ENCODE measurements at regions not wholly inside any gene's neighbourhood (a gene's known extent, or its start where the extent isn't known, plus 50 kb on each side); places are given as distances from the start of the nearest gene placed in this dataset.
"Not testable (repeated sequence)": the region's sequence is repeated elsewhere in the genome, so short reads cannot be mapped to it uniquely, and the experiment has no call there.

GRCh38 chr5:142542078-142542477 lies 143.8 kb downstream of the FGF1 start:
- DNase-seq = no peak

- DNase-seq = no peak
Observed at GRCh38 chr5:142540922-142541422, 144.9 kb downstream of the FGF1 start.

- no peak for DNase-seq
Observed at GRCh38 chr5:142539154-142539740, 146.6 kb downstream of the FGF1 start.

DNA sequence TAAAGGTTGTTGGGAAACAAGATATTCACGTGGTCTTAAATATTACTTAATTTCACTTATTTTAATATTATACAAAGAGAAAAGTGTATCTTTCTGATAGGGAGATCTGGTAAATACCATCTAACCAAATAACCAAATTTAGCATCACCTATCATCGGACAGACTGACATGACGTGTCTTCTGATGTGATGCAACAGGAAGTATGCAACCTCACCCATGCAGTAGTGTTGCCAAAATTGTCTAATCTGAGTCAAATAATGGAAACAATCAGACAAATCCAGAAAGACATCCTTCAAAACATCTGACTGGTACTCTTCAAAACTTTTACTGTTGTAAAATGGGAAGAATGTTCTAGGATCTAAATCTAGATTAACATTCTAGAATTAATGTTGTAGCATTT lies 148.0 kb downstream of the FGF1 start:
- DNase-seq = no peak

DNA sequence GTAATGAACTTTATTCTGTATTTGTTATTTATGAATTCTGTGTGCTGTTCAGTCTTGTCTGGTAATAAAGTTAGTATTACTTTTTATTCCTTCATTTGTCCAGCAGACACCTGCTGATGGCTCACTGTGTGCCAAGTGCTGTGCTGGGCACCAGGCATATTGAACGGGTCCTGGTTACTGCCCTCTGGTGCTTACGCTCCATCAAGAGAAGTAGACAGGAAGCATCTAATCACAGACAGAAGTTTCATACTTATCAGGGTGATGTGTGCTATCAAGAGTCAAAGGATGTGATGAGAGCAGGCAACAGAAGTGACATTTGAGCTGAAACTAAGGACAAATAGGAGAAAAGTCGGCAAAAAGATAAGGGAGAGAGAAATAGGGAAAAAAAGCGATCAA lies 153.1 kb downstream of the FGF1 start:
- DNase-seq = no peak

GRCh38 chr5:142531977-142532780 lies 153.7 kb downstream of the FGF1 start:
- DNase-seq = no peak

GRCh38 chr5:142530904-142531303 lies 155.0 kb downstream of the FGF1 start:
- no peak for DNase-seq

DNA sequence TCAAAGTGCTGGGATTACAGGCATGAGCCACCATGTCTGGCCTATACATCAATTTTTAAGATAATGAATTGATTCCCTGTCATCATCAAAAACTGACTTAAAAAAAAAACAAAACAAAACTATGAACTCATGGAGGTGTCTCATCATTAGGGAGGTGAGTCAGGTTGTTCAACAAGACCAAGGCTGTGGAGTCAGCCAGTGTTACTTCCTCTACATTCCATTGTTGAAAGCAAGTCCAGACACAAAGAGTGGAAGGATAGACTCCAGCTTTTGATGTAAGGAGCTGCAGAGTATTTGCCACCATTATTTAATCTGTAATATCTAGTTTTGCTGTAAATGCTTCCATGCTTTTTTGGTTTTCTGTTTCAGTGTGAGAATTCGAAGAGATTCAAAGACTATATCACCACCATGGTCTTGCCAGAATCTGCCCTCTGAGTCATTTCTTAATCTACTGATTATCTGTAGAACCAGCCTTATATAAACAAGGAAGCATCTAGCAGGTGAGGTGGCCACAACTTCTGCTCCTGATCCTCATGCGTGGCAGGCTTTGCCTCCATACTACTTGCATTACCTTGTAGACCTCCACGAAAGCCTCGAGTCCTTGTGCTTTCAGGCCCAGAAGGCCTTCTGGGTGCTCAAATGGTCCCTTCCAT lies 156.1 kb downstream of the FGF1 start:
- DNase-seq = no peak

- no peak for DNase-seq
Observed at GRCh38 chr5:142527664-142528295, 158.1 kb downstream of the FGF1 start.

- DNase-seq = no peak
Observed at GRCh38 chr5:142527234-142527633, 158.7 kb downstream of the FGF1 start.

- no peak for DNase-seq
Observed at GRCh38 chr5:142522983-142523382, 162.9 kb downstream of the FGF1 start.

DNA sequence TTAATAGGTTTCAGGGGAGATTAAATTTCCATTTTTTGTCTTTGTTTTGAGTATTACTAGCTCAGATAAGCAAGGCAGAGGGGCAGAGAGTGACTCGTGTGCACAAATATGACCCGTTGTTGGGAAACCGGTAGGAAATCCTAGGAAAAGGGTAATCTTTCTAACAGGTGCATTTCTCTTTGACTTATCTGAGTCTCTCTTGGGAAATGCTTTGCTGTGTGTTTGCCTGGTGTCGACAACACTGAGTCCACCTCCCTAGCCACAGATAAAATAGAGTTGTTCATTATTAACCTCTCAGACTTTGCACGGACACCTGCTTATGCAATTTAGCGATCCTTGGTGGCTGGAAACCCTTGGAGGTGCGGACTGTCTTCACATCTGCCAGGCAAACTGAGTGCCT lies 164.2 kb downstream of the FGF1 start:
- no peak for DNase-seq

GRCh38 chr5:142520885-142521284 lies 165.0 kb downstream of the FGF1 start:
- no peak for DNase-seq

DNA sequence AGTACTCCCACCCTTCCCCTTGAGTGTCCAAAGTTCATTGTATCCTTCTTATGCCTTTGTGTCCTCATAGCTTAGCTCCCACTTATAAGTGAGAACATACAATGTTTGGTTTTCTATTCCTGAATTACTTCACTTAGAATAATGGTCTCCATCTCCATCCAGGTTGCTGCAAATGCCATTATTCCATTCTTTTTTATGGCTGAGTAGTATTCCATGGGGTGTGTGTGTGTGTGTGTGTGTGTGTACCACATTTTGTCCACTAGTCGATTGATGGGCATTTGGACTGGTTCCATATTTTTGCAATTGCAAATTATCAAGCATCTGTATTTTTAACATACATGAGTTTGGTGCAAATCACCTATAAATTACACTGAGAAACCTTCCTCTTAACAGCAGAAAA lies 166.0 kb downstream of the FGF1 start:
- DNase-seq = not testable (repeated sequence)

DNA sequence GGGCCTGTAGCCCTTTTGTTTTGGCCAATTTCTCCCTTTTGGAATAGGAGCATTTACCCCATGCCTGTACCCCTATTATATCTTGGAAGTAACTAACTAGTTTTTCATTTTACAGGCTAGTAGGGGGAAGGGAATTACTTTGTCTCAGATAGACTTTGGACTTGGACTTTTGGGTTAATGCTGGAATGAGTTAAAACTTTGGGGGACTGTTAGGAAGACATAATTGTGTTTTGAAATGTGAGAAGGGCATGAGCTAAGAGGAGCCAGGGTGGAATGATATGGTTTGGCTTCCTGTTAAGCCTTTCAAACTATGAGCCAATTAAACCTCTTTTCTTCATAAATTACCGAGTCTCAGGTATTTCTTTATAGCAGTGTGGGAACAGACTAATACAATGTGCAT lies 168.1 kb downstream of the FGF1 start:
- DNase-seq = no peak

GRCh38 chr5:142516732-142517131 lies 169.2 kb downstream of the FGF1 start:
- DNase-seq = no peak

GRCh38 chr5:142515036-142515435 lies 170.9 kb downstream of the FGF1 start:
- DNase-seq = no peak

DNA sequence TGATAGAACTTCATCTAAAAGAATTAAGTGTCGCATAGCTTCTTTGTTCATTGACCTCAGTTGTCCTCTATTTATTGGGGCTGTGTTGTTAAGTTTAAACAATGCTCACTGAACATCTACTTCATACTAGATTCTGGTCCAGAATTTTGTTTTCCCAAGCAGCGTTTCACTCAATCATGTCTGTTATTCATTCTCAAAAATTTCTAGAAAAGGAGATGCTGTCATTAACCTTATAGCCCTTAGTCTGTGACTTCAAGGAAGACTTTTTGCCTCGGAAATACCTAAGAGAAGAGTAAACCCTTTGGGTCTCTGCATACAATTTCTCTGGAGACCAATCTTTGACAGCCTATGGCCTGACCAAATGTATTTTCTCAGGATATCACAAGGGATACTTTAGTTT lies 171.7 kb downstream of the FGF1 start:
- DNase-seq = no peak

DNA sequence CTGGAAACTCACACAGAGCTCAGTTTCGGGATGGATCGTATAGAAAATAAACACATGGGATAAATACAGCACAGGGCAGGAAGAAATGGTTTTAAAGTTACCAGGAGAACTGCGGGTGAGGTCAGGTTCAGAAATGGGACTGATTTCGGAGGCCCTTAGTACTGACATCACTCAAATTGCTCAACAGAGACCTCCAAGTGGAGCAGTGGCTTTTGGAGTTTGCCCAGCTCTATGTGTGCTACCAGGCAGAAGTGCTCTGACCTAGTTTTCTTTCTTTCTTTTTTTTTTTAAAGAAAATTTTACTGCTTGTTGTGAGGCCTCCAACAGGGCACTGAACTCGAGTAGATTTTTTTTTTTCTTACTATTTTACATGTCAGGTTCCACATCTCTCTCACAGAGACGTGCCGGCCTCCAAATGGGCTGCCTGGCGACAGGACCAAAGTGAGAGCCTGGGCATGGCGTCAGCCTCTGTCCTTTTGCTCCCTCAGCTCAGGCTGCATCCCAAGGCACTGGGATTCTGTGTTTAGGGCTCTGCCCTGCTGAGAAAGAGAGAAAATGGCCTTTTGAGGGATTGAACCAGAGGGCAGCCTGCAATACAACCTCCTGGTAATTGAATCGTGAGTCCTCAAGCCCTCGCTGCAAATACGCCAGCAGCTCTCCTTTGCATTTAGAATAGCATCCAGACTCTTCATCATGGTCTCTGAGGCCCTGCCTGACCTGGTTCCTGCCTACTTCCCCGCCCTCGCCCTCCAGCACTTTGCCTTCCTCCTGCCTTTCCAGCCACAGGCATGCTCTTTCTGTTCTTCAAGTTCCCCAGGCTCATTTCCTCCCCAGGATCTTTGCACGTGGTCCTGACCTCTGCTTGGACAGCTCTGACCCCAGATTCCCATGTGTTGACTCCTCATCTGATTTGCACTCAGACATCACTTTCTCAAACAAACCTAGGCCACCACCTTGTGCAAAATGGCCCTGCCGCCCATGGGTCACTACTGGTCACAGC lies 173.5 kb downstream of the FGF1 start:
- no peak for DNase-seq

DNA sequence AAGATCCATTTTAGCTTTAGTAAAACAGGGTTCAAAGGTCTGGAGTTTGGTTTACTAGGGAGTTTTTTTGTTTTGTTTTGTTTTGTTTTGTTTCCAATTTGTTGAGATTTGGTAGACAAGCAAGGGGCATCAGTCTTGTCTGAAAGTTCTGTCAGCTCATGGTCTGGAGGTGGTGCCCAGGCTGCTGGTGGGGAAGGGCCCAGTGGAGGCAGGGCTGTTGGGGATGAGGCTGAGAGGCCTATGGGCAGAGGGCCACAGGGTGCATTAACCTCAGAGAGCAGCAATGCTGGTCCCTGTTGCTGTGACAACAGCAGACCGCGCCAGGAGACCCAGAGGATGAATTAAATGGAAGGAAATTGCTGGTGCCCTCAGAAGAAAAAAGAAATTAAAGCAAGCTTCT lies 174.5 kb downstream of the FGF1 start:
- no peak for DNase-seq

DNA sequence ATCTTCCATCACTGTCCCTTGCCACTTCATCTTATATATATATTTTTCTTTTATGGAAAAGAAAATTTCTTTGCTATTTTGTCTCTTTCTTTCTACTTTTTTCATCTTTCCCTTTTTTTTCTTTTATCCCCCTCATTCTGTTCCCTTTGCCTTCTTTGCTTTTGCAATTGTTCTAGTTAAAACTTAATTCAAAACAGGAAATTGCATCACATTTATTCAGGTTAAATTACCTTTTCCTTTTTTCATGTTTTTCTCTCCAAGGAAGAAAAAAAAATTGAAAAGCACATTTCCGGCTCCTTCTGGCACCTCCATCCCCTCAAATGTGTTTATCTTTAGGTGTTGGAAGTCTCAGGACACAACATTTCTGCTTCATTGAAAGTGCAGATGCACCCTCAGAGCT lies 176.9 kb downstream of the FGF1 start:
- DNase-seq = no peak

- DNase-seq = no peak
Observed at GRCh38 chr5:142508591-142508990, 177.3 kb downstream of the FGF1 start.
